Epithelial cell of proximal tubule (primary cell): ENCODE measurements at regions not wholly inside any gene's neighbourhood (a gene's known extent, or its start where the extent isn't known, plus 50 kb on each side); places are given as distances from the start of the nearest gene placed in this dataset.
"Not testable (repeated sequence)": the region's sequence is repeated elsewhere in the genome, so short reads cannot be mapped to it uniquely, and the experiment has no call there.

ENCODE experiments used
- DNase-seq: peaks from one replicate; pipeline ENCODE4 v3.0.0-alpha.2; 2011; ENCODE audit warnings: low read depth
- H3K4me3 ChIP-seq: 2 replicates; pipeline ENCODE4 v1.5.1; 2011; ENCODE audit warnings: low read depth, mild to moderate bottlenecking, low read length
- CTCF ChIP-seq: conservative IDR thresholded peaks from 2 replicates; pipeline ENCODE4 v1.5.1; 2012; ENCODE audit warnings: low read depth, mild to moderate bottlenecking, low read length

DNA sequence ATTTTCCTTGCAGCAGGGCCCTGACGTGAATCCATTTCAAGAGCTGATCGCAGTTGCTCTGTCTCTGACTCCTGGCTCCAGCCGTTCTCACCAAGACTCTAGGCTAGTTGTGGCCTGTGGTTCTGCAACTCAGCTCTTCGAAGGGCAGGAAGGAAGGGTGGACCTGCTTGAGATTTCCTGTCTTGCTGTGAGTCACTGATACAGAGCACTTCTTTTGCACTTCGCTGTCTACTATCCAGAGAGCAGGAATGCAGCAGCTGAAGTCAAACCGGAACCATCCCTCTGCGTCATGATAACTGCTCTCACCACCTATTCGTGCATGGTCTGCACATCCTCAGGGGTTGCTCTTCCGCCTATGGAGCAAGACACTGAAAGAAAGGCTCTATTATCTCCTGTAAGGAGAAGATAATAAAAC lies 59.7 kb downstream of the RAP2B start:
- no peak overlapping the region for H3K4me3 ChIP-seq
- no peak for DNase-seq
- no peak for TF ChIP-seq CTCF

DNA sequence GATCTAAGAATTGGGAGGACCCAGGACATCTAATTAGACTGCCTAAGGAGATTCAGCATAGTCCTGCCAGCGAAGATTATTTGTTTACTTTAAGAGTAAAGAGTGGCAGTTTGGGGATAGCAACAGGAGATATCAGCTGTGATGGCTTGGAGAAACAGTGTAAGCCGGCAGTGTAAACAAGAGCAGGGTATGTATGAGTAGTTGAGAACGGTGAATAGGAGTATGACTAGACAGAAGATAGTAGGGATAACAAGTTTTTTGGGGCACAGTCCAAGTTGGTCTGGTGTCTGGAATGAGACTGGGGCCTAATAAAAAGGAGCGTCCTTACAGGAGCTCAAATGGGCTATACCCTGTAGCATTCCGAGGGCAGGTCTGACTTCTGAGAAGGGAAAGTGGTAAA lies 64.9 kb downstream of the RAP2B start:
- DNase-seq, H3K4me3 ChIP-seq: not testable (repeated sequence)

DNA sequence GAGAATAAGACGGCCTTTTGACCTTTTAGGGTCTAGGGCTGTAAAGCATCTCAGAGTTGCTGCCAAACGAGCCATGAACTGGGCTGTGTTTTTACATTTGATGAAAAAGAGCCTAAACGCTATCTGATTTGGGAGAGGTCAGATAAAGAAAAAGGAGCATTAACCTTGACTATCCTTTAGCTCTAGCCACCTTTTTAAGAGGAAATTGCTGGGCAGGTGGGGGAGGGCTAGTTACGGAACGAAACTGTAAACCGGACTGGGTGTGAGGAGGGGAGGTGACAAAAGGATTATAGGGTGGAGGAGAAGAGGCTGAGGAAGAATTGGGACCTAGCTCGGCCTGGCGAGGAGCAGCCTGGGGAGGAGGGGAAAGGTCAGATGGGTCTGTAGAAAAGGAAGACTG lies 68.4 kb downstream of the RAP2B start:
- not testable (repeated sequence) for H3K4me3 ChIP-seq, DNase-seq

DNA sequence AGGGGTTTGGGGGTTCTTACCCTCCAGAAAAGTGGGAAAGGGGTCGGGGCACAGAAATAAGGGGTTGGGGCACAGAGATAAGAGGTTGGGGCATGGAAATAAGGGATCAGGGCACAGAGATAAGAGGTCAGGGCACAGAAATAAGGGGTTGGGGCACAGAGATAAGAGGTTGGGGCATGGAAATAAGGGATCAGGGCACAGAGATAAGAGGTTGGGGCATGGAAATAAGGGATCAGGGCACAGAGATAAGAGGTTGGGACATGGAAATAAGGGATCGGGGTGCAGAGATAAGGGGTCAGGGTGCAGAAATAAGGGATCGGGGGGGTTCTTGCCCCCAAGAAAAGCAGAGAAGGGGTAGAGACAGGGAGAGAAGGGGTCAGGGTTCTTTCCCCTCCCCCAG lies 69.2 kb downstream of the RAP2B start:
- DNase-seq, H3K4me3 ChIP-seq: not testable (repeated sequence)

GRCh38 chr3:153232050-153232752 lies 70.2 kb downstream of the RAP2B start:
- not testable (repeated sequence) for DNase-seq, H3K4me3 ChIP-seq

- no peak for TF ChIP-seq CTCF
These were observed 70.8 kb downstream of the RAP2B start for GRCh38 chr3:153232851-153233271.

DNA sequence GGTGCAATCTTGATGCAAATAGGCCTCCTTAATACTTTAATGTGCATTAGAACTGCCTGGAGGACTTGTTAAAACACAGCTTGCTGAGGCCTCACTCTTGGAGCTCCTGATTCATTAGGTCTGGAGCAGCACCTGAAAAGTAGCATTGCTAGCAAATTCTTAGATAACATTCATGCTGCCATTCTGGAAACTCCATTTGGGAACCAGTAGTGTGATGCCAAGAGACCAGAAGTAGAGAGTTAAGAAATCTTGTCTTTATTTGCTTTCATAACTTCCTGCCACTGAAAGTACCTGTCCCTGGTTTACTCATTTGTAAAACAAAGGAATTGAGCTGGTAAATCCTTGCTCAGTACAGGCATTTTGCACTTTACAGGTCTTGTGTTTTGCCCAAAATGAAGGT lies 72.0 kb downstream of the RAP2B start:
- DNase-seq = no peak
- H3K4me3 ChIP-seq = no peak overlapping the region
- TF ChIP-seq CTCF = no peak

More at GRCh38 chr3:153232851-153233271, 70.8 kb downstream of the RAP2B start:
- no peak overlapping the region for H3K4me3 ChIP-seq
- no peak for DNase-seq

- H3K4me3 ChIP-seq = no peak overlapping the region
- DNase-seq = no peak
- TF ChIP-seq CTCF = no peak
These were observed 80.9 kb downstream of the RAP2B start for GRCh38 chr3:153242896-153243295.

GRCh38 chr3:153244961-153245360 lies 82.9 kb downstream of the RAP2B start:
- no peak overlapping the region for H3K4me3 ChIP-seq
- no peak for DNase-seq
- TF ChIP-seq CTCF = no peak
